NCI-H82 treated with DMSO at 0.1 percent for 48 hours (cell line): ENCODE measurements at regions not wholly inside any gene's neighbourhood (a gene's known extent, or its start where the extent isn't known, plus 50 kb on each side); places are given as distances from the start of the nearest gene placed in this dataset.

Source experiments
- DNase-seq: peaks from one replicate; lab custom pipeline; 2025; ENCODE audit not compliant: unreplicated experiment; lab: John Stamatoyannopoulos, UW

- no peak for DNase-seq
Measured at GRCh38 chr20:4601630-4602296, 84.5 kb upstream of the PRNP start.

DNA sequence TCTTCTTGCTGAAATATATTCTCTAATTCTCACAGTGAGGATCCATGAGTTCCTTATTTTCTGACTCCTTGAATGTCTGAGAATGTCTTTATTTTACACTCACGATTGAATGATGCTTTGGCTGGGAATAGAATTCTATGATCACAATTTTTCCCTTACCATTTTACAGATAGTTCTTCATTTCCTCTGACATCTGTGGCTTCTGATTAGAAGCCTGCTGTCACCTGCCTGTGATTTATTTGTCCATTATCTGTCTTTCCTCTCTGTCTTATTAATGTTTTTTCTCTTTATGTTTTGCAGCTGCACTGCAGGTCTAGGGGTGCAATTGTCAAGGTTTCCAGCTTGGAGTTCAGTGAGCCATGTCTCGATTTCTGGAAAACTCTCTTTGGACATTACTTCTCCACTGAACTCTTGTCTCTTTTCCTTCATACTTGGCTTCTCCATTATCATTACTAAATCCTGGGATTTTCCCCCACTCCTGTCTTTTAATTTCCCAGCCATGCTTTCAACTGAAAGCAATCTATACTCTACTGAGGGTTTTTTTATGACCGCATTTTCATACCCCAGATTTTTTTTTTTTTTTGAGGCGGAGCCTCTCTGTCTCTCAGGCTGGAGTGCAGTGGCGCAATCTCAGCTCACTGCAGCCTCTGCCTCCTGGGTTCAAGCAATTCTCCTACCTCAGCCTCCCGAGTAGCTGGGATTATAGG lies 85.8 kb upstream of the PRNP start:
- DNase-seq = no peak

GRCh38 chr20:4597215-4597614 lies 89.0 kb upstream of the PRNP start:
- no peak for DNase-seq

DNA sequence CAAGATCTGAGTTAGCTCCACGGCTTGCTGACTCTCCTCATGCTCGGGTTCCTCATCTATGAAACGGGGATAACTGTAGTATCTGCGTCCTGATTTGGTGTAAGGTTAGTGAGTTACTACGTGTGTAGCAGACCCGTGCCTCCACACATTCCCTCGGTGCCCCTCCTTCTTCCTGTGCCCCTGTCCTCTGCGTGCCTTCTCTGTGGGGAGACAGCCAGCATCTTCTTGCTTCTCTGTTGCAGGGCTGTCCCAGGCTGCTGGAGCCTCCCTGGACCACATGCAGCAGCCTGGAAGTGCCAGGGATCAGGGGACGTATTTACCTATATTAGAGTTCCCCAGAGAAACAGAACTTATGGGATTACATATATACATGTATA lies 93.1 kb upstream of the PRNP start:
- no peak for DNase-seq

- DNase-seq = peak; percentile 11
Measured at GRCh38 chr20:4592316-4593148, 93.7 kb upstream of the PRNP start.

- DNase-seq = no peak
Measured at GRCh38 chr20:4591975-4592315, 94.3 kb upstream of the PRNP start.

DNA sequence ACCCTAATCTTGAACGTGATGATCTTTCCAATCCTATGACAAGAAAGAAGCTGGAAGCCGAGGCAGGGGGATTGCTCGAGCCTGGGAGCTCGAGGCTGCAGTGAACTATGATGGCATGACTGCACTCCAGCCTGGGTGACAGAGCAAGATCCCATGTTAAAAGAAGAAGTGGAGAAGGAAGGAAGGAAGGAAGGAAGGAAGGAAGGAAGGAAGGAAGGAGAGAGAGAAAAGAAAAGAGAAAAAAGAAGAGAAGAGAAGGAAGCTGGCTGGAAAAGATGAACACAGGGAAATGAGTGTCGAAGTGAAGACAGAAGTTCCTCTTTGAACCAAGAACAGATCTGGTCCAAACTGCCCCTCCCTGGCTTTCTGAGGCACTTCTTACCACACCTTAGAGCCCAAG lies 100.5 kb upstream of the PRNP start:
- no peak for DNase-seq

- DNase-seq = no peak
Measured at GRCh38 chr20:4585104-4585753, 101.0 kb upstream of the PRNP start.

GRCh38 chr20:4584510-4584909 lies 101.7 kb upstream of the PRNP start:
- no peak for DNase-seq

DNA sequence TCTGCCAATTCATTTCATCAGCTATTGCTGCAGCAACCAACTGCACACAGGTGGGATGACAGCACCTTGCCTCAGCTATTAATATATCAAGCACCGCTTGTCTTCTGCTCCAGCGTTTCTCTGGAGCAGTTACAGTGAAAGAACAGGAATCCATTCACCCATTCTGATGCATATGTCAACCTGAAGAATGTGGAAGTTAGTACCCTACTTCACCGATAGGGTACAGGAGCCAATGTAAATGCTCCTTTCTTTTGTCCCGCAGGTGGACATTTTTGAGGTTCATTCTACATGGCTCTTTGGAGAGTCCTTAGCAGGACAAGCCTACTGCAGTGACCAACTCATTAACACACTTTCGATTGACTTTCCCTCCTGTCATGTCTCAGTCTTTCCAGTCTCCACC lies 104.4 kb upstream of the PRNP start:
- no peak for DNase-seq

- no peak for DNase-seq
Measured at GRCh38 chr20:4578375-4578774, 107.9 kb upstream of the PRNP start.

DNA sequence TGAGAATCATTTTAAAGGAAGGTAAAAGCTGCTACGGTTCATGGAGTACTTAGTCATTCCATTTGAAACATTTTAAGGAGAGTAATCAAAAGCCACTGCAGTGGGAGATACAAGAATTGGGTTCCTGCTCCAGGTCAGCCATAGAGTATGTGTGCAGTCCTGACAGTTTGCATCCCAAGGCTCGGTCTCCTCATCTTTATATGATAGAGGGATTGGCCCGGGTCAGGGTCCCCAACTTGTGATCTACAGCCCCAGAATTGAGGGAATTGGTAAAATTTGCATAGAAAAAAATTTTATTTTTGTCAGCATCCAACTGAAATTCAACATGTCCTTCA lies 111.9 kb upstream of the PRNP start:
- no peak for DNase-seq

GRCh38 chr20:4573564-4574355 lies 112.5 kb upstream of the PRNP start:
- peak; percentile 28 for DNase-seq

DNA sequence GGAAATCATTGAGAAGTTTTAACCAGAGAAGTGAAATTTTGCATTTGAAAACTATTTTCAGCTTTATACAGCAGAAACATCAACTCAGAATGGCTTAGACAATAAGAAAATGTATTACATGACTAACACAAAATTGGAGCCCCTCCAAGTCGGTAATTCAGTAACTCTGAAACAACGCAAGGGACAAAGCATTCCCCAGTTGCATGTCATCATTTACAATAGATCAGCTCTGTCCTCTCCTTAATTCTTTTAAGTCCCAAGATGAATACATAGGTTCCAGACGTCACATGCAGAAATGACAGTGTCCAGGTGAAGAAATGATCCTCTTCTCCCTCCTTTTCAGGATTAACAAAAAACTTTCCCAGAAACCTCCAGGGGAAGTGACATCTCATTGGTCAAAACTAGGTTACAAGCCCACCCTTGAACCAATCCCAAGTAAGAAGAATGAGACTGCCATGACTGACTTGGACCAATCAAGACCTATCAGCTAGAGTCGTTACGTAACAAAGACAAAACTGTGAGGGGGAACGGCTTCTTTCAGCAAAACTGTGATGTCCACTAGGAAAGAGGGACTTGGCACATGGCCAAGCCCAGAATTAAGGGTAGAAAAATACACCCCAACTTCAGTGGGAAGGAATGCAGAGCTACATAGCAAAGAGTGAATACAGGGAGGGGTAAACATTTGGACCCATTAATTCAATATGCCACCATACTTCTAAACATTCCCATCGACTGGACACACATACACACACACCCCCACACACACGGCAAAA lies 114.3 kb upstream of the PRNP start:
- no peak for DNase-seq

DNA sequence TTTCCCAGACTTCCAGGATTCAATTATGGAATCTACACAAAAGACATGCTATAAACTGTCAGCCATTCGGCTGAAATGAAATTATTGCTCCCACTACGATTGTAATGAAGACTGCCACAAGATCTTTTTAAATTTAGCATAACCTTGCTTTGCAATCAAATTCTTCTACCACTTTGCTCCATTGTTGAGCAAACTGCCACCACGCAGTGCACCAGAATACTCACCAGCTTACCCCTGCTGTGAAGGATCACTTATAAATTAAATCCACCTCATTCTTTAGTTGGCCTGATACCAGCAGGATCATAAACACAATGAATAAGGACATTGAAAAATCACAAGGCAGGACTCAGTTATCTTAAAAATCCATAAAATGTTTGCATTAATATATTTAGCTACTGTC lies 116.4 kb upstream of the PRNP start:
- DNase-seq = no peak

GRCh38 chr20:4569092-4569491 lies 117.2 kb upstream of the PRNP start:
- DNase-seq = no peak

GRCh38 chr20:4568361-4568959 lies 117.8 kb upstream of the PRNP start:
- no peak for DNase-seq

DNA sequence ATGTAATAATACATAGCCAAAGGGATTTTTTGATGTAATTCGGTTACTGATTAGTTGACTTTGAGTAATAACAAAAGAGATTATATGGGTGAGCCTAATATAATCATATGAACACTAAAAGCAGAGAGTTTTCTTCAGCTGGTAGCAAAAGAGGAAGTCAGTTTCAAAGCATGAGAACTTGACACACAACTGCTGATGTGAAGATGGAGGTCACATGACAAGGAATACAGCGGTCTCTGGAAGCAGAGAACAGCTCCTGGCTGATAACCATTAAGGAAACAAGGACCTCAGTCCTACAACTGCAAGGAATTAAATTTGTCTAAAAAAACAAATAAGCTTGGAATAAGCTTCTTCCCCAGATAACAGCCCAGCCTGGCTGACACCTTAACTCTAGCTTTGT lies 119.1 kb upstream of the PRNP start:
- DNase-seq = no peak

GRCh38 chr20:4563534-4563933 lies 122.7 kb upstream of the PRNP start:
- DNase-seq = no peak

GRCh38 chr20:4563031-4563430 lies 123.2 kb upstream of the PRNP start:
- no peak for DNase-seq
